ENCODE measurements at regions not wholly inside any gene's neighbourhood (a gene's known extent, or its start where the extent isn't known, plus 50 kb on each side); places are given as distances from the start of the nearest gene placed in this dataset.

GRCh38 chr7:67947191-67947590 lies 950.6 kb downstream of the TYW1 start:
- TF ChIP-seq CTCF (conservative IDR thresholded peaks at IDR 0.05) (no peak), ZFX (IDR thresholded peaks at IDR 0.05) (no peak)

Measured in C4-2B (cell line).